Lung (tissue), 11 donors: ENCODE measurements at regions not wholly inside any gene's neighbourhood (a gene's known extent, or its start where the extent isn't known, plus 50 kb on each side); places are given as distances from the start of the nearest gene placed in this dataset.

Source experiments
- ATAC-seq: fragments of 200-7000 bp; cut with Tn5 transposase; one replicate; pipeline ENCODE4 v1.9.1; 2020; ENCODE audit warnings: moderate number of reproducible peaks; ENCODE audit not compliant: insufficient read depth, low FRiP score
- DNase-seq, 3 donors: peaks; one replicate each; pipeline ENCODE4 v3.0.0-alpha.2; 2013 to 2017
- H3K27ac ChIP-seq, 2 donors: one replicate each; pipeline ENCODE4 v1.5.1; 2013; ENCODE audit warnings: mild to moderate bottlenecking in 2 of 2, moderate library complexity in 2 of 2, control low read depth in 1 of 2, inconsistent platforms in 1 of 2, low read depth in 1 of 2, low read length in 1 of 2
- H3K27me3 ChIP-seq, 3 donors: one replicate each; pipeline ENCODE4 v1.5.1; 2013; ENCODE audit warnings: low read length in 2 of 3; ENCODE audit not compliant: control insufficient read depth in 3 of 3, insufficient read depth in 3 of 3
- H3K36me3 ChIP-seq, 4 donors: one replicate each; pipeline ENCODE4 v1.5.1; 2013; ENCODE audit warnings: low read length in 4 of 4, mild to moderate bottlenecking in 1 of 4, moderate library complexity in 1 of 4; ENCODE audit not compliant: control insufficient read depth in 4 of 4, insufficient read depth in 4 of 4
- H3K4me1 ChIP-seq, 5 donors: one replicate each; pipeline ENCODE4 v1.5.1; 2013; ENCODE audit warnings: low read length in 5 of 5, mild to moderate bottlenecking in 2 of 5, moderate library complexity in 1 of 5; ENCODE audit not compliant: control insufficient read depth in 5 of 5, insufficient read depth in 5 of 5
- H3K4me3 ChIP-seq: one replicate; pipeline ENCODE4 v1.5.1; 2013; ENCODE audit warnings: mild to moderate bottlenecking, control low read depth, moderate library complexity
- H3K9ac ChIP-seq, 2 donors: one replicate each; pipeline ENCODE4 v1.5.1; 2013; ENCODE audit warnings: low read length in 2 of 2, control low read depth in 1 of 2; ENCODE audit not compliant: insufficient read depth in 1 of 2
- H3K9me3 ChIP-seq, 4 donors: one replicate each; pipeline ENCODE4 v1.5.1; 2013; ENCODE audit warnings: low read length in 3 of 4, mild to moderate bottlenecking in 1 of 4, moderate library complexity in 1 of 4; ENCODE audit not compliant: control insufficient read depth in 4 of 4, insufficient read depth in 3 of 4
- CTCF ChIP-seq: IDR thresholded peaks from 2 replicates; pipeline ENCODE4 v1.5.1; 2012; ENCODE audit warnings: mild to moderate bottlenecking; ENCODE audit errors: control extremely low read depth, extremely low read depth
- WGBS, 2 donors: extraction: QIAGEN DNeasy Blood & Tissue Kit; methylation state at CpG; one replicate each; pipeline ENCODE4 v1.1.7; 2013; 5-methylcytosine and 5-hydroxymethylcytosine counted together
- donor health status: control.
- donor health status: control.
- donor health status: Bipolar disorder and iron deficiency.
- donor health status: healthy.
- donor health status: DM: yes; HTN: yes; CAD: no.

GRCh38 chr13:71149046-71149445 is 718.0 kb downstream of the DACH1 start:
- Histone ChIP-seq H3K27me3 (no peaks in the 10 kb centered on the region), H3K9ac (no peak overlapping the region), H3K9me3 (no peaks in the 10 kb centered on the region), H3K36me3 (no peaks in the 10 kb centered on the region), H3K4me3 (no peak overlapping the region), H3K4me1 (no peaks in the 10 kb centered on the region), H3K27ac (no peak overlapping the region)
- TF ChIP-seq CTCF: no peak
- WGBS, 2 donors: 76 to 86% methylated on average over 3 of the region's 3 CpGs
- ATAC-seq: no peak
- no peak for DNase-seq

GRCh38 chr13:71148396-71148795 is 718.6 kb downstream of the DACH1 start:
- no peak for TF ChIP-seq CTCF
- no peaks in the 10 kb centered on the region for H3K9me3 ChIP-seq
- H3K36me3 ChIP-seq: no peaks in the 10 kb centered on the region
- DNase-seq (no peak), ATAC-seq (no peak)
- no peak overlapping the region for H3K9ac ChIP-seq
- no peak overlapping the region for H3K4me3 ChIP-seq
- H3K27me3 ChIP-seq: no peaks in the 10 kb centered on the region
- H3K27ac ChIP-seq: no peak overlapping the region
- WGBS, 2 donors: 25 to 70% methylated on average over 1 of the region's 1 CpG
- no peaks in the 10 kb centered on the region for H3K4me1 ChIP-seq

DNA sequence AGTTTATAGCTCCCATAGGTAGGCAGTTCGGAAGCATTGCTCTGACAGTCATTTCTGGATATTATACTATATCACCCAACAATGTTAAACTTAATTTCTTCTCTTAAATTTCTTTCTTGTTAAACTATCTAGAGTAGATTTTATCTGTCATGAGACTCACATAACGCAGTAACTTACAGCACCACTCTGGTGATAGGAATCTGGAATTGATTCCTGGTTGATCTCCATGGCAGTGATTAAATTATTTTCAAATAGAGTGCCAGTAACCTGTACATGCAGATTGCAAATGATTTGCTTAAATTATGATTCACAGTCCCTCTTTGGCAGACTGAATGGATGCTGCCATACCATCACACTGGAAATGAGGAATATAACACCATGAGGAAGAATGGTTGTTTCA is 722.1 kb downstream of the DACH1 start:
- ATAC-seq (no peak), DNase-seq (no peak)
- 97% methylated on average over 2 of the region's 2 CpGs for WGBS, 2 donors
- Histone ChIP-seq H3K9me3 (no peaks in the 10 kb centered on the region), H3K27me3 (no peaks in the 10 kb centered on the region), H3K4me1 (no peaks in the 10 kb centered on the region), H3K36me3 (no peaks in the 10 kb centered on the region), H3K9ac (no peak overlapping the region), H3K27ac (no peak overlapping the region), H3K4me3 (no peak overlapping the region)
- TF ChIP-seq CTCF: no peak

DNA sequence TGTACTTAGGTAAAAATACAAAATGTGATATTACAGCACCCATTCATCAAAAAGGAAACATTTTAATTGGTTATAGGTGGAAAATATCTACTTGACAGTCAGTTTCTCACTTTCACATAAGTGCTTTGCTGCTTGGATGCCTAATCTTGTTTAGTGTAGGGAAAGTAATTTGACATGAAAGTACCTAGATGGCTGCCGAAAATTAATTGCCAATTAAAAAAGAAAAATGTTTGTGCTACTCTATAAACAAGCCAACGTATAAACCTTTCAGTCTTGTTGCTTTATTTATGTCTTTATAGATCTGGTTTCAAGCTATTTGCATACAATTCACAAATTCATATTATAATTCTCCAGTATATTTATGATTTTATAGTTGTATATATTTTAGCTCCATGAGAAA is 729.9 kb downstream of the DACH1 start:
- Histone ChIP-seq H3K27me3 (no peaks in the 10 kb centered on the region), H3K4me1 (no peaks in the 10 kb centered on the region), H3K9me3 (no peaks in the 10 kb centered on the region), H3K9ac (no peak overlapping the region), H3K36me3 (no peaks in the 10 kb centered on the region), H3K27ac (no peak overlapping the region), H3K4me3 (no peak overlapping the region)
- no peak for TF ChIP-seq CTCF
- DNase-seq (no peak), ATAC-seq (no peak)
- WGBS, 2 donors: 63 to 84% methylated on average over 2 of the region's 2 CpGs
